ENCODE measurements at regions not wholly inside any gene's neighbourhood (a gene's known extent, or its start where the extent isn't known, plus 50 kb on each side); places are given as distances from the start of the nearest gene placed in this dataset.
A peak's percentile ranks its signal among the peaks of the same experiment; 100 is the strongest.

GRCh38 chr6:23243854-23244253, 674.5 kb downstream of the HDGFL1 start:
- POLR2A ChIA-PET (ENCODE audit: unreplicated experiment), result no interaction called here
- no peak overlapping the region for H2BK15ac ChIP-seq (ENCODE audit: low read depth, low read length)
- H4K8ac ChIP-seq (ENCODE audit: low read depth in 2 of 2, low read length in 2 of 2), result no peak overlapping the region
- TF ChIP-seq CEBPB (IDR thresholded peaks at IDR 0.05; ENCODE audit: low read depth, low read length) (peak; percentile 97), RCOR1 (IDR thresholded peaks at IDR 0.05; ENCODE audit: insufficient replicate concordance, low read length) (no peak)
- no peak for DNase-seq
- no peak overlapping the region for H2BK120ac ChIP-seq (ENCODE audit: low read depth, low read length)
- no peak overlapping the region for H2AFZ ChIP-seq (replicated peaks; ENCODE audit: low read length, poor library complexity)
- no peak overlapping the region for H3K4me2 ChIP-seq (ENCODE audit: low read depth, low read length)
- H3K56ac ChIP-seq (ENCODE audit: extremely low read depth, insufficient read depth, low read length), result no peak overlapping the region
- H3K36me3 ChIP-seq (ENCODE audit: control insufficient read depth, insufficient read depth, low read length), result no peaks in the 10 kb centered on the region; the same call in 1 of the 2 replicates
- BruUV-seq (replicated peaks), result no TSS peak
- H3K27ac ChIP-seq (ENCODE audit: insufficient read depth, low read length), result no peak overlapping the region
- in situ Hi-C loops (cut with MboI; ENCODE audit: low sequenced_read_pairs), result no loop called here
- no peaks in the 10 kb centered on the region for H3K79me1 ChIP-seq (ENCODE audit: low read depth in 1 of 2, low read length in 2 of 2)
- no peak overlapping the region for H3K14ac ChIP-seq (replicated peaks; ENCODE audit: low read depth, low read length)
- H2AK9ac ChIP-seq (replicated peaks; ENCODE audit: low read depth, low read length, poor library complexity), result no peak overlapping the region
- no peak overlapping the region; the same call in 1 of the 2 replicates for H2AK5ac ChIP-seq (ENCODE audit: low read depth, low read length)
- H4K91ac ChIP-seq (ENCODE audit: insufficient read depth, low read depth, low read length), result no peak overlapping the region
- H4K5ac ChIP-seq (ENCODE audit: low read depth, low read length), result no peak overlapping the region
- WGBS, 2 experiments (ENCODE audit: extremely low coverage in 2 of 2, insufficient read length in 1 of 2), result no CpG with 5 or more reads among the region's 5 CpGs
- no peaks in the 10 kb centered on the region for H3K9me3 ChIP-seq (ENCODE audit: control insufficient read depth, insufficient read depth, low read length)
- no peak for ATAC-seq (ENCODE audit: low read depth)
- H3K18ac ChIP-seq (ENCODE audit: low read depth, low read length), result no peak overlapping the region
- no peaks in the 10 kb centered on the region for H4K20me1 ChIP-seq (ENCODE audit: insufficient read depth, low read length)
- no peaks in the 10 kb centered on the region for H3K4me1 ChIP-seq (ENCODE audit: control insufficient read depth, insufficient read depth, low read length)
- H3K9ac ChIP-seq (ENCODE audit: low read depth, low read length), result no peak overlapping the region
- H3K27me3 ChIP-seq (ENCODE audit: control insufficient read depth, insufficient read depth, low read length), result no peaks in the 10 kb centered on the region
- dilution Hi-C loops (cut with HindIII; ENCODE audit: low sequenced_read_pairs, unreplicated experiment), result no loop called here
- H3K9me1 ChIP-seq (ENCODE audit: insufficient read depth, low read length), result no peaks in the 10 kb centered on the region
- no peak overlapping the region for H3K4ac ChIP-seq (ENCODE audit: low read depth, low read length)
- CTCF ChIA-PET, result no interaction called here
- no peak overlapping the region for H3K23ac ChIP-seq (ENCODE audit: low read depth, low read length)
- no peak overlapping the region for H3K4me3 ChIP-seq (ENCODE audit: insufficient read depth, low read depth, low read length)
- no peak overlapping the region for H2BK20ac ChIP-seq (ENCODE audit: low read depth, low read length)
- intact Hi-C loops (cut with micrococcal nuclease), result no loop called here
- H2BK5ac ChIP-seq (ENCODE audit: low read depth, low read length, poor library complexity, severe bottlenecking), result no peak overlapping the region
